HG03103 (cell line): ENCODE measurements at regions not wholly inside any gene's neighbourhood (a gene's known extent, or its start where the extent isn't known, plus 50 kb on each side); places are given as distances from the start of the nearest gene placed in this dataset.
"Not testable (repeated sequence)": the region's sequence is repeated elsewhere in the genome, so short reads cannot be mapped to it uniquely, and the experiment has no call there.

ENCODE experiments used
- ATAC-seq: cut with Tn5 transposase; IDR thresholded peaks from one replicate; pipeline ENCODE4 v1.9.1; 2021; ENCODE audit warnings: low read depth; ENCODE audit not compliant: unreplicated experiment

- ATAC-seq = no peak
Measured at GRCh38 chr9:82115900-82116299, 127.3 kb downstream of the SPATA31D1 start.

- no peak for ATAC-seq
Measured at GRCh38 chr9:82116556-82116955, 128.0 kb downstream of the SPATA31D1 start.

GRCh38 chr9:82117026-82117811 lies 128.6 kb downstream of the SPATA31D1 start:
- no peak for ATAC-seq

GRCh38 chr9:82122731-82123130 lies 134.2 kb downstream of the SPATA31D1 start:
- no peak for ATAC-seq

GRCh38 chr9:82124090-82124489 lies 135.5 kb downstream of the SPATA31D1 start:
- ATAC-seq = no peak

GRCh38 chr9:82126256-82126655 lies 137.7 kb downstream of the SPATA31D1 start:
- no peak for ATAC-seq

GRCh38 chr9:82127465-82127864 lies 138.9 kb downstream of the SPATA31D1 start:
- no peak for ATAC-seq

- peak; percentile 74 for ATAC-seq
Measured at GRCh38 chr9:82128011-82128696, 139.6 kb downstream of the SPATA31D1 start.

GRCh38 chr9:82129708-82130107 lies 141.1 kb downstream of the SPATA31D1 start:
- ATAC-seq = no peak

GRCh38 chr9:82130331-82131042 lies 141.9 kb downstream of the SPATA31D1 start:
- no peak for ATAC-seq

GRCh38 chr9:82131072-82131471 lies 142.5 kb downstream of the SPATA31D1 start:
- no peak for ATAC-seq

- no peak for ATAC-seq
Measured at GRCh38 chr9:82132024-82132423, 143.5 kb downstream of the SPATA31D1 start.

GRCh38 chr9:82134010-82134409 lies 145.4 kb downstream of the SPATA31D1 start:
- no peak for ATAC-seq

GRCh38 chr9:82135106-82135505 lies 146.5 kb downstream of the SPATA31D1 start:
- ATAC-seq = no peak

- ATAC-seq = not testable (repeated sequence)
Measured at GRCh38 chr9:82138081-82138480, 149.5 kb downstream of the SPATA31D1 start.

GRCh38 chr9:82140471-82140870 lies 151.9 kb downstream of the SPATA31D1 start:
- ATAC-seq = no peak

- no peak for ATAC-seq
Measured at GRCh38 chr9:82144803-82145202, 156.2 kb downstream of the SPATA31D1 start.

- ATAC-seq = no peak
Measured at GRCh38 chr9:82146677-82147076, 158.1 kb downstream of the SPATA31D1 start.

GRCh38 chr9:82147798-82148425 lies 159.3 kb downstream of the SPATA31D1 start:
- no peak for ATAC-seq

GRCh38 chr9:82148426-82148810 lies 159.8 kb downstream of the SPATA31D1 start:
- no peak for ATAC-seq

GRCh38 chr9:82148901-82149461 lies 160.4 kb downstream of the SPATA31D1 start:
- no peak for ATAC-seq
